Duodenal mucosa (tissue), 2 donors: ENCODE measurements at regions not wholly inside any gene's neighbourhood (a gene's known extent, or its start where the extent isn't known, plus 50 kb on each side); places are given as distances from the start of the nearest gene placed in this dataset.

Experiments used
- H3K27ac ChIP-seq: one replicate; pipeline ENCODE4 v1.7.0; 2013; ENCODE audit warnings: low read depth, low read length
- H3K27me3 ChIP-seq, 2 donors: one replicate each; pipeline ENCODE4 v1.7.0; 2013; ENCODE audit warnings: low read length in 2 of 2, control low read depth in 1 of 2; ENCODE audit not compliant: insufficient read depth in 2 of 2, control insufficient read depth in 1 of 2
- H3K36me3 ChIP-seq, 2 donors: one replicate each; pipeline ENCODE4 v1.7.0; 2013; ENCODE audit warnings: low read length in 2 of 2, control low read depth in 1 of 2; ENCODE audit not compliant: insufficient read depth in 2 of 2, control insufficient read depth in 1 of 2
- H3K4me1 ChIP-seq, 2 donors: one replicate each; pipeline ENCODE4 v1.7.0; 2013; ENCODE audit warnings: low read length in 2 of 2, control low read depth in 1 of 2; ENCODE audit not compliant: insufficient read depth in 2 of 2, control insufficient read depth in 1 of 2
- H3K4me3 ChIP-seq, 2 donors: one replicate each; pipeline ENCODE4 v1.7.0; 2013; ENCODE audit warnings: low read length in 2 of 2, low read depth in 1 of 2
- H3K9ac ChIP-seq, 2 donors: one replicate each; pipeline ENCODE4 v1.7.0; 2013; ENCODE audit warnings: low read length in 2 of 2, low read depth in 1 of 2
- H3K9me3 ChIP-seq, 2 donors: one replicate each; pipeline ENCODE4 v1.7.0; 2013; ENCODE audit warnings: low read length in 2 of 2, control low read depth in 1 of 2; ENCODE audit not compliant: control insufficient read depth in 1 of 2

DNA sequence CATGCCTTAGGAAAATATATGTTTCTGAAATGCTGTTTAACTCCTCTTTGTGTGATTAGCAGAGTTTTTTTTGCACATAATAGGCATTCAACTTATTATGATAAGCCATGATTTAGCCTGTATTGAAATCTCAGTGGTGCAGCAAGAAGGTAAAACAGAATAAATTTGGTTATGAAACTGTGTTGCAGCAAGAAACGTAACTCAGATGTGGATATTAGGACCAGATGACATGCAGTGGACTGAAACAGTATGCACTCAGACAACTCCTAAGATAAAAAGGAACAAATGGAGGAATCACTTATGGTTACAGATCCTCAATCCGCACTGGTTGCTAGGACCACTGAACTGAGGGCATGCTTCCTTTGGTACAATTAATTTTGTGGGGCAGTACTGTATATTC, 254.2 kb upstream of the HSF2 start:
- no peak overlapping the region for H3K9ac ChIP-seq
- H3K9me3 ChIP-seq, result no peaks in the 10 kb centered on the region
- H3K27ac ChIP-seq, result no peak overlapping the region
- no peaks in the 10 kb centered on the region for H3K36me3 ChIP-seq
- H3K4me3 ChIP-seq, result no peak overlapping the region
- H3K4me1 ChIP-seq, result no peaks in the 10 kb centered on the region
- H3K27me3 ChIP-seq, result no peaks in the 10 kb centered on the region

DNA sequence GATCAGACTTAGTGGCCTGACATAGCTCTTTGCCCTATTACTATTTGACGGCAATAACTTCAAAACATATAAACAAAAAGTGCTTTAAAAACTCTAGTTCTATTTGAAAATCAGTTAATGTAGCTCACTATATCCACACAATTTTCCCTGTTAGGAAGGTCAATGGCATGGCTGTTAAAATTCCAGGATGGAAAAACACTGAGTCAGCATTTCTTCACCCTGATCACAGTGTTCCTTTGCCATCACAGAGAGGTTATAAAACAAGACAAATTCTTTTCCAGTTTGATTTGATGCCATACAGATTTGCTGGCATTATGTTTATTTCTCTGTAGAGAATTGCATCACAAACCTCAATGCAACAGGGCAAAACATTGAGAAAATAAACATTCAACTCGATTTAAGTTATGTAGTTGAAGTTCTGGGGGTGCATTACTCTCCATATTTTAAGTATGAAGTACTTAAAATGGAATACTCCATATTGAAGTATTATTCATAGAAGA, 253.7 kb upstream of the HSF2 start:
- H3K4me3 ChIP-seq, result no peak overlapping the region
- H3K36me3 ChIP-seq, result no peaks in the 10 kb centered on the region
- no peaks in the 10 kb centered on the region for H3K4me1 ChIP-seq
- no peak overlapping the region for H3K9ac ChIP-seq
- no peaks in the 10 kb centered on the region for H3K27me3 ChIP-seq
- H3K27ac ChIP-seq, result no peak overlapping the region
- no peaks in the 10 kb centered on the region for H3K9me3 ChIP-seq

GRCh38 chr6:122147291-122147690, 252.2 kb upstream of the HSF2 start:
- H3K9ac ChIP-seq, result no peak overlapping the region
- H3K36me3 ChIP-seq, result no peaks in the 10 kb centered on the region
- no peaks in the 10 kb centered on the region for H3K27me3 ChIP-seq
- H3K9me3 ChIP-seq, result no peaks in the 10 kb centered on the region
- H3K4me1 ChIP-seq, result no peaks in the 10 kb centered on the region
- H3K4me3 ChIP-seq, result no peak overlapping the region
- no peak overlapping the region for H3K27ac ChIP-seq

GRCh38 chr6:122151066-122151465, 248.4 kb upstream of the HSF2 start:
- no peaks in the 10 kb centered on the region for H3K9me3 ChIP-seq
- no peaks in the 10 kb centered on the region for H3K27me3 ChIP-seq
- no peaks in the 10 kb centered on the region for H3K36me3 ChIP-seq
- no peak overlapping the region for H3K9ac ChIP-seq
- no peak overlapping the region for H3K4me3 ChIP-seq
- H3K4me1 ChIP-seq, result no peaks in the 10 kb centered on the region
- H3K27ac ChIP-seq, result no peak overlapping the region

DNA sequence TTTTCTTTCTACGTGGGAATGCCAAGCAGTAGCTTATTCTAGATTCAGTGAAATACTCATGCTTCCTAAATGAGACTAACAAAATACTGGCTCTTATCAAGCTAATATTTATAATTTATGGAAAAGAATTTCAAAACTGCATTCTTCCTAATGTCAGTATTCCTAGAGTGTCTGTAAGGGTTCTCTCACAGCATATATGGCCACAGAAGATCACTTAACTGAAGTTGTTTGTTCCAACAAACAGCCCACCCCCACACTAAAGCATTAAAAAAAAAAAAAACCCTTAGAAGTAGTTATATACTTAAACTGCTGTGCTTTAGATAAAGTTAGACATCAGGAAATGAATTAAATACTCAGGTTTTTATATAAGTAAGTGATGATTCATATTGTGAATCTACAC, 247.7 kb upstream of the HSF2 start:
- Histone ChIP-seq H3K27me3 (no peaks in the 10 kb centered on the region), H3K4me1 (no peaks in the 10 kb centered on the region), H3K27ac (no peak overlapping the region), H3K9me3 (no peaks in the 10 kb centered on the region), H3K4me3 (no peak overlapping the region), H3K9ac (no peak overlapping the region), H3K36me3 (no peaks in the 10 kb centered on the region)

DNA sequence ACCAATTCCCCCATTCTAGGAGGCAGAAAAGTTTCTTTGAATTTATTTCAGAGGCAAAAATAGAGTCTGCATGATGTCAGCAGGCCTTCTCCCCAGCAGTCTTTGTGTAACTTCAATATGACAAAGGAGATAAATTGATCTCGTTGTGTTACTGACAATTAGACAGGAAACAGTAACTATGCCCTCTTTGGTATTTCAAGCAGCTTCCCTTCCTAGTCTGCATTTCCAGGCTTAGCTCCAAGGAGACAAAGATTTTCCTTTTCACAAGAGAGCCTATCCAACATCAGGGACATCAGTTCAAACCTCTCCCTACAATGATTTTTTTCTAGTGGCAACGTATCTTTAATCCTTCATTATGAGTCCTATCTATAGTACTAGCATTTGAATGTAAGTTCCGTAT, 245.9 kb upstream of the HSF2 start:
- H3K4me3 ChIP-seq, result no peak overlapping the region
- H3K27ac ChIP-seq, result no peak overlapping the region
- no peaks in the 10 kb centered on the region for H3K9me3 ChIP-seq
- H3K36me3 ChIP-seq, result no peaks in the 10 kb centered on the region
- H3K27me3 ChIP-seq, result no peaks in the 10 kb centered on the region
- no peak overlapping the region for H3K9ac ChIP-seq
- H3K4me1 ChIP-seq, result no peaks in the 10 kb centered on the region

- H3K9ac ChIP-seq, result no peak overlapping the region
- no peaks in the 10 kb centered on the region for H3K27me3 ChIP-seq
- no peaks in the 10 kb centered on the region for H3K36me3 ChIP-seq
- no peak overlapping the region for H3K27ac ChIP-seq
- no peak overlapping the region for H3K4me3 ChIP-seq
- no peaks in the 10 kb centered on the region for H3K9me3 ChIP-seq
- H3K4me1 ChIP-seq, result no peaks in the 10 kb centered on the region
Measured at GRCh38 chr6:122154155-122154554, 245.3 kb upstream of the HSF2 start.

DNA sequence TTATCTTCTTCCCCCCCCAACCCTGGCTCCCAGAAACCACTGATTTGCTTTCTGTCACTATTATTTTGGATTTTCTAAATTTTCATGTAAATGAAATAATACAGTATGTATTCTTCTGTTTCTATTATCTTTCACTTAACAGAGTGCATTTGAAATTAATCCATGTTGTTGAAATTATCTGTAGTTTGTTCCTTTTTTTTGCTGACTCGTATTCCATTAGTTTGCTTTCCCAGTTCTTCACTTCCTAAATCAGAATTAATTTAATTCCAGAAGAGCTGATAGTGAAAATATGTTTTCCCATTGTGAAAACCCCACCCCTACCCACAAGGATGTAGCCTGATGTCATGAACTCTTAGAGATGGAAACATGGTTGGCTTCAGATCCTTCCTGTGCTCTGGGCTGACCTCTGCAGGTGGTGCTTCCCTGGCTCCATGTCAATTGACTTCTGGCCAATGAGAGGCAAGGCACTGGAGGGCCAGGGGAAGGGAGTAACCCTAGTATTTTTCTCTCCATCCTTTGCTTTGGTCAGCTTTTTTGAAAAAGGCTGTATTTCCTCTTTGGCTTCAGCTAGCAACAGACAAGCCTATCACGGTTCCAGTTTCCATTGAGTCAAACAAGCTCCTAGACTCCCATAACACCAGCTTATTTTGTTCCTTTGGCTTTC, 244.4 kb upstream of the HSF2 start:
- Histone ChIP-seq H3K4me1 (no peaks in the 10 kb centered on the region), H3K36me3 (no peaks in the 10 kb centered on the region), H3K27ac (no peak overlapping the region), H3K9ac (no peak overlapping the region), H3K4me3 (no peak overlapping the region), H3K27me3 (no peaks in the 10 kb centered on the region), H3K9me3 (no peaks in the 10 kb centered on the region)

GRCh38 chr6:122161136-122161535, 238.3 kb upstream of the HSF2 start:
- Histone ChIP-seq H3K9ac (no peak overlapping the region), H3K9me3 (no peaks in the 10 kb centered on the region), H3K27ac (no peak overlapping the region), H3K4me1 (no peaks in the 10 kb centered on the region), H3K36me3 (no peaks in the 10 kb centered on the region), H3K27me3 (no peaks in the 10 kb centered on the region), H3K4me3 (no peak overlapping the region)

GRCh38 chr6:122165014-122165413, 234.4 kb upstream of the HSF2 start:
- H3K4me1 ChIP-seq, result no peaks in the 10 kb centered on the region
- H3K9me3 ChIP-seq, result no peaks in the 10 kb centered on the region
- no peak overlapping the region for H3K27ac ChIP-seq
- H3K27me3 ChIP-seq, result no peaks in the 10 kb centered on the region
- no peak overlapping the region for H3K9ac ChIP-seq
- H3K36me3 ChIP-seq, result no peaks in the 10 kb centered on the region
- no peak overlapping the region for H3K4me3 ChIP-seq

GRCh38 chr6:122170274-122170673, 229.2 kb upstream of the HSF2 start:
- Histone ChIP-seq H3K4me1 (no peaks in the 10 kb centered on the region), H3K9ac (no peak overlapping the region), H3K4me3 (no peak overlapping the region), H3K9me3 (no peaks in the 10 kb centered on the region), H3K27me3 (no peaks in the 10 kb centered on the region), H3K36me3 (no peaks in the 10 kb centered on the region), H3K27ac (no peak overlapping the region)
